GM19324 (cell line): ENCODE measurements at regions not wholly inside any gene's neighbourhood (a gene's known extent, or its start where the extent isn't known, plus 50 kb on each side); places are given as distances from the start of the nearest gene placed in this dataset.
A peak's percentile ranks its signal among the peaks of the same experiment; 100 is the strongest.

Experiments used
- ATAC-seq: cut with Tn5 transposase; IDR thresholded peaks from one replicate; pipeline ENCODE4 v1.9.1; 2021; ENCODE audit warnings: mild to moderate bottlenecking, moderate library complexity; ENCODE audit not compliant: unreplicated experiment, low FRiP score

DNA sequence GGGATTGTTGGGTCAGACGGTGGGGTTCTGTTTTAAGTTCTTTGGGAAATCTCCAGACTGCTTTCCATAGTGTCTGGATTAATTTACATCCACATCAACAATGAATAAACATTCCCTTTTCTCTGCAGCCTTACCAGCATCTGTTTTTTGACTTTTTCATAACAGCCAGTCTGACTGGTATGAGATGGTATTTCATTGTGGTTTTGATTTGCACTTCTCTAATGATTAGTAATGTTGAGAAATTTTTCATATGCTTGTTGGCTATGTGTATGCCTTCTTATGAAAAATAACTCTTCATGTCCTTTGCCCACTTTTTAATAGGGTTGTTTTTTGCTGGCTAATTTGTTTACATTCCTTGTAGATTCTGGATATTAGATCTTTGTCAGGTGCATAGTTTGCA lies 140.8 kb upstream of the CNTN1 start:
- ATAC-seq: no peak

DNA sequence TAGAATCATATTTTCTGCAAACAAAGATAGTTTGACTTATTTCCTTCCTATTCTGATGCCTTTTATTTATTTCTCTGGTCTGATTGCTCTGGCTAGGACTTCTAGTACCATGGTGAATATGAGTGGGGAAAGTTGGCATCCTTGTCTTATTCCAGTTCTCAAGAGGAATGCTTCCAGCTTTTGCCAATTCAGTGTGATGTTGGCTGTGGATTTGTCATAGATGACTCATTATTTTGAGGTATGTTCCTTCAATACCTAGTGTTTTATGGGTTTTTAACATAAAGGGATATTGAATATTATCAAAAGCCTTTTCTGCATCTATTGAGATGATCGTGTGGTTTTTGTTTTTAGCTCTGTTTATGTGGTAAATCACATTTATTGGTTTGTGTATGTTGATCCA lies 139.4 kb upstream of the CNTN1 start:
- ATAC-seq: no peak

DNA sequence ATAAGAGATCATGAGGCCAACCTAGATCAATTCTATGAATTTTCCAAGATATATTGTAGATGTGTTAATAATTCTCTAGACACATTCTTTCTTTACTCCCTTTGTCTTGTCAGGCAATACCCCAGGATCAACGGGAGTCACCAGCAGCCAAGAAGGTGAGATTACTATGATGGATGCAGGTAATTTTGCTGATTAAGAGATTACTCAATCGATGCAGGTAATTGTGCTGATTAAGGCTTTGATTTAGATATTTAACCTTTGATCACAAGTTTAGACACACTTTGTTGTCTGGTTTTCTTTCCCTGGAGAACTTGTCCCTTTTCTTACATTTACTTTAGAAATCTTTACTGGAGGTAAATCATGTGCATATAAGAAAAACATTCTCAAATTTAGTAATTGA lies 134.3 kb upstream of the CNTN1 start:
- ATAC-seq: no peak

DNA sequence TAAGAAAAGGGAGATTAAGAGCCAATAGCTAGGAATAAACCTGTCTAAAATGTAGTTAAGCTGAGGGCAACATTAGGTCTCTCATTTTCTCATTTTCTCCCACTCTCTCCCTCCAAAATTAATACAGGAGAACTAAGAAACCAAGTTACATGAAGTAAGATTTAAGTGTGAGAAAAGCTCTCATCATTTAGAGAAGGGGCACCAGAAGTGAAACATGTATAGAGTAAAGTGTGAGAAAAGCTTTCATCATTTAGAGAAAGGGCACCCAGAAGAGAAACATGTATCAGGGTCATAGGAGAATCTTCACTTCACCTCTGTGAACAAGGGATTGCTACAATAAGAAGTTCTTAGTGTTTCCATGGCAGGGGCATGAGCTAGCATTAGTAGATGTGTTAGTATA lies 132.4 kb upstream of the CNTN1 start:
- ATAC-seq: peak; percentile 55

DNA sequence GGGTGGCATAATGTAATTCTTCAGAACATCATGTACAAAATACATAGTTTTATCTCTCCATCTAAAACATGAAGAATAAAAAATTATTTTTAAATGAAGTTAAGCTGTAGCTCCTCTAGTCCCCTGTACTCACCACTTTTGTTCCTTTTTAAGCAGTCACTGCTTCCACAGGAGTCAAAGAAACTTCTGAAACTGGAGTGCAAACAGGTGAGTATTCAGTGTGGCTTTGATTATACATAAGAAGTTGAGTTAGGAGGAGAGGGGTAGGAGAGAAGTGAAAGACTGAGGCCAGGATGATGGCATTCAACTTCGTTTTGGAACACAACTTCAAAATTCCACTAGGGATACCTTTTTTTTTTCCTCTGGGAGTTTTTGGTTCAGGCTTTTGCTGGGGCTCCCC lies 131.4 kb upstream of the CNTN1 start:
- peak; percentile 26 for ATAC-seq

DNA sequence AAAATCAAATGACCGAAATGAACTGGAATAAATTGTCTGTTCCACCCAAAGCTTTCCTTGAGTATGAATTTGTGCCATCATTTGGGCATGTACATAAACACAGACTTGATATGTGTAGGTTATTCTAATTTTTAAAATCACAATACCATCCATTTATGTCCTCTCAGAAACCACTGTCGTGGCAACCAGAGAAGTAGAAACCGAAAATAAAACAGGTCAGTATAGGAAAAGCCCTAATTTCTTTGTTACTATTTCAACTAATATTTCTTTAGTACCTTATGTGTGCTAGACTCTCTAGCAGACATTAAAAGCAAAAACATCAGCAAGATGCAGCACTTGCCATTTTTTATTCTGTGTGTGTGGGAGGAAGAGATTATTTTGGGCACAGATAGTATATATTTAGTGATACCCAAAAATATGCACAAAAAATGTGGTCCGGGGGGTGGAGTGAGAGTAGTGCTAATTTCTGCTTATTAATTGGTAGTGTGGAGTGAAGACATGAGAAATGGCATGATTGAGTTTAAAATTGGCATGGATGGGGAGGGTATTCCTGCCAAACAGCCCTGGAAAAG lies 130.8 kb upstream of the CNTN1 start:
- ATAC-seq: peak; percentile 47

DNA sequence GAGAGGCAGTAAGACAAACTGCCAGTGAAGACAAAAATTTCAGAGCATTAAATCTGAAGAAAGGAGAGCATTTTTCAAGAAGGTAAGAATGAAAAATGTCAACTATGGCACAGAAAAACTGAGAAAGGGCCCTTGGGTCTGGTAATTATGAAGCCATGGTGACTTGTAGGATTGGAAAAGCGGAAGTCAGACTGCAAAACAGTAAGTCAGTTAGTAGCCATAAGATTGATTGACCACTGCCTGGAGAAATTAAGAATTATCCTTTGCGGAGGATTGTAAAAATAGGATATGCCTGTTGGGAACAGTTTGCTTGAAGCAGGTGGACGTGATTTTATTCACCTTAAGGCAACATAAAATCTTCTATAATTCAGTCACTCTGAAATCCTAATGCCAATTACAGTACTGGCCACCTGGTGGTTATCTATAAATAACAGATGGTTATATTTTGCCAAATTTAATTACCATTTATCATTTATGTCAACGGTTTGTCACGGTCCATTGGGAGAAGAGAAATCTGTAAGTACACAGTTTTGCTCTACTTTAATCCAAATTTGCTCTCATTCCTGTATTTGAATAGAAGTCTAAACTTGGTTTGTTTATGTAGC lies 127.1 kb upstream of the CNTN1 start:
- no peak for ATAC-seq

DNA sequence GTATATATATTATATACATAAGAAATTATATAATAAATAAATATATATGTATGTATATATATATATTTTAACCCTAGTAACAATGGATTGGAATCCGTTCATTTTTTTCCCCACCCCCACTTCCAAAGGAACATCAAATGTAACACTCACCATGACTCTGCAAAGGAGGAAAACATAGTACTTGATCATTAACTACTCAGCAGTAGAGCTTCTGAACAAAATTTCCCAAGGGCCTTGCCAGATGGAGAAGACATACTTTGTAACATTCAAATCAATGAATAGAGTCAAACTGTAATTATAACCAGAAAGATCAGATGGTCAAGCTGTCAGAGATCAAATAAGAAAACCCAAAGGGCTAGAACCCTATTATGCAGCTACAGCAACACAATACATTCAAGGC lies 126.0 kb upstream of the CNTN1 start:
- no peak for ATAC-seq

DNA sequence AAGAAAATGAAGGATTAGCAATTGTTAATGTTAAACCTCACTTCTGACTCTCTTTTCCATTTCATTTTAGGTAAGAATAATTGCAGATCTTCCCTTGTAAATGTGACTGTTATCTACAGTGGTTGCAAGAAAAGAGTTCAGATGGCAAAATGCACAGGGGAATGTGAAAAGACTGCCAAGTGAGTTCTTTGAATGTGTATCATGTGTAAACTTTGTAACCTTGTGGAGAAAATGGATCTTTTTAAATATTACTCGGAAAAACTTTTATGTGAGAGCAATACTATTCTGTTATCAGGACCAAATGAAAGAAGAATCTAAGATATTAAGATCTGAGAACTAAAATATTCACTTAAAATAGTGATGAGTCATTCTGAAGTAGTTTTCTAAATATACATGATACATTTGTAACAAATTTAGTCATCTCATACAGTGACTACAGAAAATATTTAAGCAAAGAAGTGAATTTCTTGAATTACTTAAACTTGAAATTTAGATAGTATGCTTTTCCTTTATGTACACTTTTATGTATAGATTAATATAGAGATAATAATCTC lies 122.5 kb upstream of the CNTN1 start:
- no peak for ATAC-seq

DNA sequence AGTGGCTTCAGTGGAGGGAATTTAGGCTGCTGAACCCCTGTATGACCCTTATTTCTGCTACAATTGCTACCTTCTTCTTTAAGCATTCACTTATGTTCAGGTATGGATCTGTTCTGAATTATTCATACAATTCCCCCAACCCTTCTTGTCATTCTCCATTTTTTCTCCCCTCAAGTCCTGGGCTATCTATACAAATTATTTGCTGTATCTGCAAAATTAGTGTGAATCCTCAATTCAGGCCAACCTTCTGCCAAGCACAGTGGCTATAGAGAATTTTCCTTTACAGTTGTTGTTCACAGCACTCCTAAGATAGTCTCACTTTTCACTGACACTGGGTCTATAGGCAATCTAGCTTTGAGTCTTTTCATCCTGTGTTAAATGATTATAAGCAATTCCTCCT lies 119.2 kb upstream of the CNTN1 start:
- ATAC-seq: no peak

DNA sequence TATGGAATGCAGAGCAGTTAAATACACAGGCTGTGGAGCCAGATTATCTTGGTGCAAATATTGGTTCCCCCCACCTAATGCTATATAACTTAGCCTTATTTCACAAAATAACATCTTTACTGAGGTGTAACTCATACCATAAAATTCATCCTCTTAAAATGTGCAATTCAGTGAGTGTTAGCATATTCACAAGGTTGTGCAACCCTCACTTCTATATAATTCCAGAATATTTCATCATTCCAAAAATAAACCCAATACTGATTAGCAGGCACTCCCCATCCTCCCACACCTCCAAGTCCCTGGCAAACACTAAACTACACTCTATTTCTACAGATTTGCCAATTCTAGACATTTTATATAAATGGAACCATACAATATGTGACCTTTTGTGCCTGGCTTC lies 116.3 kb upstream of the CNTN1 start:
- no peak for ATAC-seq

DNA sequence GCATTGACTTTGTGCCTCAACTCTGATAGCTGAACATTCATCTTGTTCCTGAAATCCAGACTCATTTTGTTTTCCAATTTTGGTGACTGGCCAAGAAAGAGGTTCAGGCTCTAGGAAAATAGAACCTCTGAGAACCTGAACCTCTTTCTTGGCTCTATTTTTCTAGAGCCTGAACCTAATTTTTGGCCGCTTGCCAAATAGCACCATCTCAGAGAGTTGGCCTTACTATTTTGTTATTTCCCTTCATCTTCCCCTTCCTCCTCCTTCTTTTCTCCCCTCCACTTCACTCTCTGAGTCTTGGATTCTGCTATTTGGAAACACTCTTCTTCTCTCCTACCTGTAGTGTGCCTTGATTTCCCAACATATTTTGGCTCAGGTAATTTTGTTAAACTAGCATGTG lies 114.4 kb upstream of the CNTN1 start:
- ATAC-seq: no peak

DNA sequence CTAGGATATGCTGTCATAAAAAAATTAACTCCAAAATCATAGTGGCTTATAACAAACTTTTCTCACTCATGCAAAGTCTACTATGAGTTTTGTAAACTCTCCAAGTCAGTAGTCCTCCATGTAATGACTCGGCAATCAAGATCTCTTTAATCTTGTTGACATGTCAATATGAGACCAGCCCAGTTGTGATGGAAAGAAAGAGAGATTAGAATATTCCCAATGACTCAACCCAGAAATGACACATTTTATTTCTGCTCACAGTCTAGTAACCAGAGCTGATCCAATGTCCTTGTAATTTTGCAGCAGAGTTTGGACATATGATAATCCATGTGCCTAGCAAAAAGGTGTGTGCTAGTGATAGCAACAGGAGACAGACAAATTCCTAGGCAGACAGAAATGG lies 112.6 kb upstream of the CNTN1 start:
- ATAC-seq: no peak

DNA sequence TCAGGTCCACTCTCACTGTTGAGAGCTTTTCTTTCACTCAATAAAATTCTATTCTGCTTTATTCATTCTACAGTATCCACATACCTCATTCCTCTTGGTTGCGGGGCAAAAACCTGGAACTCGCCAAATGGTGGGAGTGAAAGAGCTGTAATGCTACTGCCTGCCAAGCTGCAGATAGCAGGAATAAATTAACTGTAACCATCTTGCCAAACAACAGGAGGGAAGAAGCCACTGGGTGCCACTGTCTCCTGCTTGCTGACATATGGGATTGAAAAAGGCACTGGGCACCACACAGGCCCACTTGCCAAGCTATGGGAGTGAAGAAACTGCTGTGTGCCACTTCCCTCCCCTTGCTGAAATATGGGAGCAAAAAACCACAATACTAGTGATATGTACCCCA lies 111.9 kb upstream of the CNTN1 start:
- ATAC-seq: no peak

DNA sequence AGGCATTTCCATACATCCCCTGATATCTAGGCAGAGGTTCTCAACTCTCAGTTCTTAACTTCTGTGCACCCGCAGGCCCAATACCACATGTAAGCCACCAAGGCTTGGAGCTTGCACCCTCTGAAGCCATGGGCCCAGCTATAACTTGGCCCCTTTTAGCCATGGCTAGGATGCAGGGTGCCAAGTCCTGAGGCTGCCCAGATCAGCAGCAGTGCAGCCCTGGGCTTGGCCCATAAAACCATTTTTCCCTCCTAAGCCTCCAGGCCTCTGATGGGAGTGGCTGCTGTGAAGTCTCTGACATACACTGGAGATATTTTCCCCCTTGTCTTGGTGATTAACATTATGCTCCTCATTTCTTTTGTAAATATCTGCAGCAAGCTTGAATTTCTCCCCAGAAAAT lies 110.3 kb upstream of the CNTN1 start:
- ATAC-seq: no peak

DNA sequence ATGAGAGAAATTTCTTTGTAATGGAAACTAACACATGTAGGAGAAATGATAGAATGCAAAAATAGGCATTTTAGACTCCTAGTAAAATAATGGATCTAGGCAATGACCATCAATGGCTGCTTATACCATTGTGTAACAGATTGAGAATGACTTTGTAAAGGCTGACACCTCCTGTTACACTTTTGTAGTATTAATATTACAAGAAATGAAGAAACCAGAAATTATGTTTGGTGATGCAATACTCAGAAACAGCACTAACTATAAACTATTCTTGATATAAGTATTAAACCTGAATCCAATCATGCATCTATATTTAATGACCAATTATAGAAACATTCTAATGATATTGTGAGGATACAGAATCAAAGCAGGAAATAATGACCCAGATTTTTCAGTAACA lies 108.5 kb upstream of the CNTN1 start:
- ATAC-seq: no peak

DNA sequence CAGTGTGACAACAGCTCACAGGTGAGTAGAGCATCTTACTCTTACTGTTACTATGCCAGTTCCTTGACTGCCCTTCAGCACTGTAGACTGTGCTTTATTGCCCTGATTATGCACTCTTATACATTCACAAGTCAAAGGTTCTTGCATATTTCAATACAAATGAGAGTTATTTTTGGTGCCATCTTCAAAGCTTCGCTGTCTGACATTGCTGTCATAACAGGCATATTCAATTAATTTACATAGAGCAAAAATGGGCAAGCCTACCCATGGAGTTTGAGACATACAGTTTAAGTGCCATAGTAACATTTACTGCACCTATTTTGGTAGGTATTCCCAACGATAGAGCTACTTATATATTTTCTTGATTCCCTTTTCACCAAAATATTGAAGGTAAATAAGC lies 107.5 kb upstream of the CNTN1 start:
- no peak for ATAC-seq

DNA sequence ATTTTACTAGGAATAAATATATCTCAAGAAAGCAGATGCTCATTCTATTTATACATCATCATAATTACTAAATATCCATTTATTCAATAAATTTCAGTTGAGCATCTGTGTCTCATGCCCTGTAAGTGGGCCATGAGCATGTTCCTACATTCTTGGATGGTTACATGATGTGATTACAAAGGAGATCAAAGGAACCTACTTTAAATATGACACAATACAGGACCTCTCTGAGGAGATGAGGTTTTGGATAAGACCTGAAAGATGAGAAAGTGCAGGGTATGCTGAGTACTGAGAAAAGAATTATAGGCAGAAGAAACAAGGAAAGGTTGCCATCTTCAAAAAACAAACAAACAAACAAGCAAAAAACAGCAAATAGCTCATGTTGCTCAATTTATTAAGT lies 105.4 kb upstream of the CNTN1 start:
- ATAC-seq: no peak

DNA sequence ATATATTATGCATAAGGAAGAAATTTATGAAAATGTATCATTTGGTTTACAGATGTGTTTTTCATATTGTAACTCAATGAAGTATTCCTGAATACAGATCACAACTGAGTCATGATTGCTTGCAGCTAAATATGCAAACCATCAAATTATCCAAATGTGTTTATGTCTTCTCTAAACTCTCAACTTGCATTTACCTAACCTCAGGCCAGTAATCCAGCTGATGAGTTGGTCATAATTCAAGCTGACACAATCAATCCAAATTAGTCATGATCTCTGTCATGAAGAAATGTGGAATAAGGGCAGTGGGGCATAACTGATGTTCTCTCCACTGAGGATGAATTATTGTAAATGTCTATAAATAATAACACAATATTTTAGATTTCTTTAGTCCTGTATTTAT lies 104.8 kb upstream of the CNTN1 start:
- ATAC-seq: no peak

DNA sequence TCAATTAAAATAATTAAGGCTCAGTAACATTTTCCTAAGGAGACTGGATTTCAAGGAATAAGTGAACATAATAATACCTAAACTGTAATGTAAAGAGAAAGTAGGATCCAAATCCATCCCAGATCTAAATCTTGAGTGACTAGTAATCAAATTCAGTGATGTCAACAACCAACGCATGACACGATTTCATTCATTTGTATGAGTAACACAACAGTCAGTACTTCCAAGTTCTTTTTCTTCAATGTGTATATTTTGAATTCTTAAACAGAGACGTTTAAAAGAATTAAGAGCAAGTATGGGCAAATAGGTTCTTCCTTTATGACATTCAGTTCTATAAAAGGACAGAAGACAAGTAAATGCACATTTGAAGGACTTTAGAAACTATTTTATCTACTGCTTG lies 104.3 kb upstream of the CNTN1 start:
- no peak for ATAC-seq

DNA sequence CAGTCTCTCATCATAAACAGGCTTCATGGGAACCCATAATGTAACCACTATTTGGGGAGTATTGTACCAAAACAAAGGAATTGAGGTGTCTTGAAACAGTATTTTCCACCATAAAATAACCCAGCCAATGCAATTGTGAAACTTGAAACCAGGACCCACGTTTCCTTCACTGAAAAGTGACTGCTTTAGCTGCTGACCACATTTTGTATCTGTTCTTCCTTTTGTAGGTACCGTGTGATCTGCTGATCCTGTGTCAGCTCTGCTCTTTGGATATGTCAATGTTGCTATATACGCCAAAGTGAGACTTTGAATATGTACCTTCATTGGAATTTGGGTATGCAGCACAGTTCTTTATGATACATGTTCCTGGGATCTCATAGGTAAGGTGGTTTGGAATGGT lies 95.1 kb upstream of the CNTN1 start:
- no peak for ATAC-seq

DNA sequence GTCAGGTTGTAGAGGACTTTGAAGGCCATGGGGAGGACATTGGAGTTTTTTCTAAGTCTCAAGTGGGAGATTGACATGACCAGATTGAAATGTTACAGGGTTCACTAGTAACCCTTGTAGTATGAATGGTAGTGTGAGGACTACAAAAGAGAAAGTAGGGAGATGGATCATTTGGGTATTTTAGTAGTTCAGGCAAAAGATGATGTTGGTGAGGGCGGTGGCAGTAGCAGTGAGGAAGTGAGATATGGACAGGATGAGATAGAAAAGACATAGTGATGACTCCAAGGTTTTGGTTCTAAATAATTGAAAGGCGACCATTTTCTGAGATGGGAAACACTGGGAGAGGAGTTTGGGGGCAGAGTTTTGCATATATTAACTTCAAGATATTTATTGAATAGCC lies 94.2 kb upstream of the CNTN1 start:
- ATAC-seq: no peak

DNA sequence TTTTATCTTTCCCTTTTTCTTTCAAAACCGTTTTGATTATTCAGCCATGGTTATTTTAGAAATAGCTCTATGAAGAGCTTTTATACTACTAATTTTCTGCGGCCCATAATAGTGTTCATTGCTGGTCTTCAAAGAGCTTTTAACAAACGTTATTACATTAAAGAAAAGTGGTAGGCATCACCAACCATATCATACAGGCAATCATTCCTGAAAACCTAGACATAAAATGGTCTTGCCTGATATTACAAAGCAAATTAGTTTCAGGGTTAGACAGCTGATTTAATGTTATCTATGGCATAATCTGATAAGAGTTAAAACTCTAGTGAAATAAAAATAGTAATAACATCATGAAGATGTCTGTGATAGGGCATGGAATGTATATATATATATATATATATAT lies 89.7 kb upstream of the CNTN1 start:
- ATAC-seq: no peak
